Mucosa of rectum (tissue), 2 donors: ENCODE measurements at regions not wholly inside any gene's neighbourhood (a gene's known extent, or its start where the extent isn't known, plus 50 kb on each side); places are given as distances from the start of the nearest gene placed in this dataset.

Experiments
- H3K27ac ChIP-seq, 2 donors: one replicate each; pipeline ENCODE4 v1.7.0; 2013; ENCODE audit warnings: inconsistent platforms in 2 of 2, low read depth in 2 of 2, low read length in 2 of 2
- H3K27me3 ChIP-seq, 2 donors: one replicate each; pipeline ENCODE4 v1.7.0; 2013; ENCODE audit warnings: low read length in 2 of 2; ENCODE audit not compliant: control insufficient read depth in 2 of 2, insufficient read depth in 2 of 2
- H3K36me3 ChIP-seq, 2 donors: one replicate each; pipeline ENCODE4 v1.7.0; 2013; ENCODE audit warnings: low read length in 2 of 2; ENCODE audit not compliant: control insufficient read depth in 2 of 2, insufficient read depth in 2 of 2
- H3K4me1 ChIP-seq, 2 donors: one replicate each; pipeline ENCODE4 v1.7.0; 2013; ENCODE audit warnings: low read length in 2 of 2, mild to moderate bottlenecking in 1 of 2; ENCODE audit not compliant: control insufficient read depth in 2 of 2, insufficient read depth in 2 of 2
- H3K4me3 ChIP-seq, 2 donors: one replicate each; pipeline ENCODE4 v1.7.0; 2013; ENCODE audit warnings: low read length in 2 of 2
- H3K9ac ChIP-seq, 2 donors: one replicate each; pipeline ENCODE4 v1.7.0; 2013; ENCODE audit warnings: low read length in 2 of 2, low read depth in 1 of 2, mild to moderate bottlenecking in 1 of 2
- H3K9me3 ChIP-seq, 2 donors: one replicate each; pipeline ENCODE4 v1.7.0; 2013; ENCODE audit warnings: low read length in 2 of 2; ENCODE audit not compliant: control insufficient read depth in 2 of 2
- donor health status: healthy.
- donor health status: Normal muscosa, but diverticular disease.

GRCh38 chr2:237194906-237195305, 109.2 kb downstream of the COPS8 start:
- Histone ChIP-seq H3K9ac (no peak overlapping the region), H3K9me3 (no peaks in the 10 kb centered on the region), H3K27ac (no peak overlapping the region), H3K27me3 (no peaks in the 10 kb centered on the region), H3K4me1 (no peaks in the 10 kb centered on the region), H3K36me3 (no peaks in the 10 kb centered on the region), H3K4me3 (no peak overlapping the region)

GRCh38 chr2:237195396-237196120, 109.9 kb downstream of the COPS8 start:
- H3K4me1 ChIP-seq = no peaks in the 10 kb centered on the region
- H3K27me3 ChIP-seq = no peaks in the 10 kb centered on the region
- no peak overlapping the region for H3K9ac ChIP-seq
- H3K9me3 ChIP-seq = no peaks in the 10 kb centered on the region
- H3K4me3 ChIP-seq = no peak overlapping the region
- H3K36me3 ChIP-seq = no peaks in the 10 kb centered on the region
- H3K27ac ChIP-seq = no peak overlapping the region

DNA sequence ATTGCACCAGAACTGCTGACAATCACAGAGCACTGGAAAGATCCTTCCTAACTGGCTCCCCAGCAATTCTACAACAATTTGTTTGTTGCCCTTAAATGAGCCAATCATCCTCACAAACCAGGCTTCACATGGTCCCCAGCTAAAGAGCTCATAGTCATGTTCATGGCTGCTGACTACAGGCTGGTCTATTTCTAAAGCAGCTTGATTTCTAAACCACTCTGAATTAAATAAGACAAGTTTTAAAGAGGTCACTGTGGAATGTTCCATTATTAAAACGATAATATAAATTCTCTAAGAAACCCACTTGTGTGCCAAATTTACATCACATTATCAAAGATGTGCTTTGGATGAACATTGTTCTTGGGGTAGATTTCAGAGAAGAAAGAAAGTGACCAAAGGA, 110.7 kb downstream of the COPS8 start:
- Histone ChIP-seq H3K9me3 (no peaks in the 10 kb centered on the region), H3K4me1 (no peaks in the 10 kb centered on the region), H3K27me3 (no peaks in the 10 kb centered on the region), H3K36me3 (no peaks in the 10 kb centered on the region), H3K27ac (peak overlapping the region in 1 of 2 donors; percentile 5), H3K9ac (no peak overlapping the region), H3K4me3 (no peak overlapping the region)

DNA sequence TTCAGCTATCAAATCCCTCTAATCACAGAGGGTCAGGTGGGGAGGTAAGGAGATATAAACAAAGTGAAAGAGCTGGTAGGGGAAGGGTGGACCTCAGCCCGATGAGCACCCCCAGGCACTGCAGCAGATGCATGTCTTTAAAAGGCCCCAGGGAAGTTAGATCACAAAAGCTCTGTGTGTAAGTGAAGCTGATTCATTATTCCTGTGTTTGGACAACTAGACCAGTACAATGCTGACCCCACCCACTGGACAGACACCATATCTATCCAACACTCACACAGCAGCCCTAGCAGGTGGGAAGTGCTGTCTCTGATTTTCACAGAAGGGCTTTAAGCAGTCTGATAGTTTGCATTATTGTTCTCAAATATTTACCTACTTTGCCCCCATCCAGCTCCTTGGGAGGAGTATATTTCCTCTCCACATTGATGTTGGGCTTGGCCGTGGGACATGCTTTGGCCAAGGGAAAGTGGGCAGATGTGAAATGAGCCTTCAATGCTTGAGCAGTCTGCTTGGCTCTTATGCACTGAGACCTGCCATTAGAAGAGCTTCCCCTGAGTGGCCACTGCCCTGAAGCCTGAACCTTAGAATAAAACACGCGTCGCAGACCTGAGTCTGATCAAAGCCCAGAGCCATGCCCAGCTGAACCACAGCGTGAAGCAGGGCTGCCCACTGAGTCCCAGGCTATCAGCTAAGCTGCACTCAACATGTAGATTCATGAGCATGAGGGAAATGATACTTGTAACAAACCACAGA, 111.4 kb downstream of the COPS8 start:
- H3K27me3 ChIP-seq = no peaks in the 10 kb centered on the region
- H3K36me3 ChIP-seq = no peaks in the 10 kb centered on the region
- H3K9me3 ChIP-seq = no peaks in the 10 kb centered on the region
- no peak overlapping the region for H3K9ac ChIP-seq
- H3K4me1 ChIP-seq = no peaks in the 10 kb centered on the region
- no peak overlapping the region for H3K27ac ChIP-seq
- H3K4me3 ChIP-seq = no peak overlapping the region

DNA sequence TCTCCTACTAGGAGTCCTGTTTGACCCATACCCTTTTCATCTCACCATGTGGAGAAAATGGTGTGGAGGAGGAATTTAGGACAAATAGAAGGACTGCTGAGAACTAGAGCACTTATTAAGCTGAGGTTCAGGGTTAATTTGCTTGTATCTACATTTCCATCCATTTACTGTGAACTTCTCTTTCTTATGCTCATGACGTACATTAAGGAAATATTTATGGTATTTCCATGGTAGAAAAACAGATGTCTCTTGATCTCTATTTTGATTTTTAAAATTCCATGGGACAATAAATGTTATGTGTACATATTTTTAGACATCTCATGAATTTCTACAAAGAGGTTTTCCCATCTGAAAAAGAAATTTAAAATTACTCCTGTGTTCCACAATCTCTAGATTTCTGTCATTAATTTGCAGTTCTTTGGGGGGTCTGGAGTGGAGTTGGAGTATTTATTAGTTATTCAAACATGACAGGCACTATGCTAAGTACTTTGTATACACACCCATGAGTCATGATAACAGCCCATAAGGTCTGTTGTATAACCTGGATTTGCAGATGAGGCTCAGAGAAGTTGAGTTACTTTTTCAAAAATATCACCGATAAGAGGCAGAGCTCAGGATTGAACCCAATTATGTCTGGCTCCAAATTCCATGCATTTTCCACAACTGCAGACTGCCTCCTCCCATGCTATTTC, 112.6 kb downstream of the COPS8 start:
- H3K9ac ChIP-seq = no peak overlapping the region

DNA sequence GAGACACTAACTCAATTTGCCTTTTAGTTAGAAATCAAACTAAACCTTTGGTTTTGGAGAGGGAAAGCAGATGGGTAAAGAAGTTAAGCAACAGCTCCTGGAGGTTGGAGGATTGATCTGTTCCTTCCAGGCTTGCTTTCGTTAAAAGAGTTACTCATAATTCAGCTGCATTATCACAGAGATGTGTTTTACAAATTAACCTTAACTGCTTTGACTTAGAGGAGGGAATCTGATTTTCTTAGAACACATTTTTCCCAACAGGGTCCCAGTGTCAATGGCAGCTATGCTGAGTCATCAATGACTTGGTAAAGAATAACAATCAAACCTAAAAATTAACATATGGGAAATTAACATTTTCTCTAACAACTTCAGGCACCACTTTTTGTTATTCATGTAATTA, 113.4 kb downstream of the COPS8 start:
- Histone ChIP-seq H3K27me3 (no peaks in the 10 kb centered on the region), H3K9me3 (no peaks in the 10 kb centered on the region), H3K27ac (no peak overlapping the region), H3K4me1 (no peaks in the 10 kb centered on the region), H3K4me3 (no peak overlapping the region), H3K9ac (no peak overlapping the region), H3K36me3 (no peaks in the 10 kb centered on the region)

More for the DNA sequence above, 112.6 kb downstream of the COPS8 start:
- Histone ChIP-seq H3K4me1 (no peaks in the 10 kb centered on the region), H3K27ac (no peak overlapping the region), H3K4me3 (no peak overlapping the region), H3K27me3 (no peaks in the 10 kb centered on the region), H3K9me3 (no peaks in the 10 kb centered on the region), H3K36me3 (no peaks in the 10 kb centered on the region)

GRCh38 chr2:237199577-237199976, 113.9 kb downstream of the COPS8 start:
- no peaks in the 10 kb centered on the region for H3K36me3 ChIP-seq
- no peak overlapping the region for H3K27ac ChIP-seq
- no peaks in the 10 kb centered on the region for H3K4me1 ChIP-seq

DNA sequence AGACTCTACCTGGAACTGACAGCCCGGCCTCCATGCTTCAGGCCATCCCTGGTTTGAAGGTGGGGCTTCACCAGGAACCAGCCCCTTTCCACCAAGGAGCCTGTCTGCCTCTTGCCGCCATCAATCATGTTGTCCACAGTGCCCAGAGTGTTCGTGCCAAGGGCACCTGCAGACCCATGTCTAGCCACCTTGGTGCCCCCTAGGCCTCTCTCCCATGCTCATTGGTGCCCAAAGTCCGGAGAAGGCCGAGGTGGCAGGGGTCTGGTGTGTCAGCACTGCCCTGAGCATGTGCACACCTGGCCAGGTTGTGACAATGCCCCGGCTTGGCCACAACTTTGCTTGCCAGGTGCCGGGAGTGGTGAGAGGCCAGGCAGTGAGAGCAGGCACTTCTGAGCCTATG, 114.8 kb downstream of the COPS8 start:
- H3K36me3 ChIP-seq = no peaks in the 10 kb centered on the region
- H3K27me3 ChIP-seq = no peaks in the 10 kb centered on the region
- H3K4me1 ChIP-seq = no peaks in the 10 kb centered on the region
- H3K27ac ChIP-seq = no peak overlapping the region
- no peak overlapping the region for H3K9ac ChIP-seq
- H3K4me3 ChIP-seq = no peak overlapping the region
- no peaks in the 10 kb centered on the region for H3K9me3 ChIP-seq

More at GRCh38 chr2:237199577-237199976, 113.9 kb downstream of the COPS8 start:
- no peaks in the 10 kb centered on the region for H3K27me3 ChIP-seq
- no peaks in the 10 kb centered on the region for H3K9me3 ChIP-seq
- H3K4me3 ChIP-seq = no peak overlapping the region
- H3K9ac ChIP-seq = no peak overlapping the region

- no peak overlapping the region for H3K9ac ChIP-seq
- H3K9me3 ChIP-seq = no peaks in the 10 kb centered on the region
- no peaks in the 10 kb centered on the region for H3K4me1 ChIP-seq
- no peaks in the 10 kb centered on the region for H3K36me3 ChIP-seq
- H3K4me3 ChIP-seq = no peak overlapping the region
- H3K27ac ChIP-seq = peak overlapping the region in 1 of 2 donors; percentile 54
- no peaks in the 10 kb centered on the region for H3K27me3 ChIP-seq
Observed at GRCh38 chr2:237201461-237202287, 116.0 kb downstream of the COPS8 start.
